Astrocyte (in vitro differentiated cells and primary cell): ENCODE measurements at regions not wholly inside any gene's neighbourhood (a gene's known extent, or its start where the extent isn't known, plus 50 kb on each side); places are given as distances from the start of the nearest gene placed in this dataset.

Experiments used
- DNase-seq: peaks from one replicate; pipeline ENCODE4 v3.0.0-alpha.2; 2010; ENCODE audit warnings: low read depth
- FAIRE-seq: peaks from 2 replicates; lab custom pipeline; 2011; peaks lifted over from hg19 to GRCh38; lab: Jason Lieb, UNC
- H2AFZ ChIP-seq: 2 replicates; pipeline ENCODE4 v1.6.0; 2012; ENCODE audit warnings: low read depth, low read length, inconsistent platforms
- H3K27ac ChIP-seq: 2 replicates; pipeline ENCODE4 v1.5.1; 2011; ENCODE audit warnings: low read depth, low read length, inconsistent platforms
- H3K27me3 ChIP-seq: 2 replicates; pipeline ENCODE4 v1.6.0; 2011; ENCODE audit warnings: low read length, inconsistent platforms; ENCODE audit not compliant: insufficient read depth
- H3K36me3 ChIP-seq: 2 replicates; pipeline ENCODE4 v1.5.1; 2011; ENCODE audit warnings: low read length, inconsistent platforms; ENCODE audit not compliant: insufficient read depth
- H3K4me1 ChIP-seq: 2 replicates; pipeline ENCODE4 v1.5.1; 2011; ENCODE audit warnings: low read length, inconsistent platforms; ENCODE audit not compliant: insufficient read depth
- H3K4me2 ChIP-seq: 2 replicates; pipeline ENCODE4 v1.6.0; 2012; ENCODE audit warnings: low read length, inconsistent platforms
- H3K4me3 ChIP-seq: 2 replicates; pipeline ENCODE4 v1.5.1; 2011; ENCODE audit warnings: low read depth, mild to moderate bottlenecking, low read length, inconsistent platforms; ENCODE audit not compliant: insufficient read depth
- H3K79me2 ChIP-seq: 2 replicates; pipeline ENCODE4 v1.6.0; 2012; ENCODE audit warnings: mild to moderate bottlenecking, low read length, inconsistent platforms; ENCODE audit not compliant: insufficient read depth
- H3K9ac ChIP-seq: 2 replicates; pipeline ENCODE4 v1.6.0; 2012; ENCODE audit warnings: mild to moderate bottlenecking, low read length, inconsistent platforms
- H3K9me3 ChIP-seq: 2 replicates; pipeline ENCODE4 v1.5.1; 2012; ENCODE audit warnings: low read depth, mild to moderate bottlenecking, low read length, inconsistent platforms; ENCODE audit not compliant: insufficient read depth
- H4K20me1 ChIP-seq: 2 replicates; pipeline ENCODE4 v1.6.0; 2012; ENCODE audit warnings: low read length, inconsistent platforms; ENCODE audit not compliant: insufficient read depth
- H3K27ac Mint-ChIP-seq: one replicate; pipeline ENCODE4 v1.8.0; 2021; ENCODE audit warnings: mild to moderate bottlenecking, mixed read lengths; ENCODE audit not compliant: unreplicated experiment
- H3K27me3 Mint-ChIP-seq: one replicate; pipeline ENCODE4 v1.8.0; 2021; ENCODE audit warnings: low read depth, mixed read lengths; ENCODE audit not compliant: unreplicated experiment
- H3K36me3 Mint-ChIP-seq: one replicate; pipeline ENCODE4 v1.8.0; 2021; ENCODE audit warnings: low read depth, mixed read lengths; ENCODE audit not compliant: unreplicated experiment
- H3K4me1 Mint-ChIP-seq: one replicate; pipeline ENCODE4 v1.8.0; 2021; ENCODE audit warnings: low read depth, mixed read lengths; ENCODE audit not compliant: unreplicated experiment
- H3K4me3 Mint-ChIP-seq: one replicate; pipeline ENCODE4 v1.8.0; 2021; ENCODE audit warnings: mild to moderate bottlenecking, moderate library complexity, mixed read lengths; ENCODE audit not compliant: unreplicated experiment
- H3K9me3 Mint-ChIP-seq: one replicate; pipeline ENCODE4 v1.8.0; 2021; ENCODE audit warnings: mild to moderate bottlenecking, mixed read lengths; ENCODE audit not compliant: unreplicated experiment
- EZH2 ChIP-seq: IDR thresholded peaks from 2 replicates; pipeline ENCODE4 v1.6.1; 2012; ENCODE audit warnings: mild to moderate bottlenecking, low read length, inconsistent platforms; ENCODE audit not compliant: insufficient read depth
- TF ChIP-seq, protein P1 (sequence below): IDR thresholded peaks from 2 replicates; pipeline ENCODE4 v1.5.1; 2011; ENCODE audit warnings: low read depth, mild to moderate bottlenecking, inconsistent platforms, low read length, moderate library complexity; ENCODE audit not compliant: insufficient read depth

DNA sequence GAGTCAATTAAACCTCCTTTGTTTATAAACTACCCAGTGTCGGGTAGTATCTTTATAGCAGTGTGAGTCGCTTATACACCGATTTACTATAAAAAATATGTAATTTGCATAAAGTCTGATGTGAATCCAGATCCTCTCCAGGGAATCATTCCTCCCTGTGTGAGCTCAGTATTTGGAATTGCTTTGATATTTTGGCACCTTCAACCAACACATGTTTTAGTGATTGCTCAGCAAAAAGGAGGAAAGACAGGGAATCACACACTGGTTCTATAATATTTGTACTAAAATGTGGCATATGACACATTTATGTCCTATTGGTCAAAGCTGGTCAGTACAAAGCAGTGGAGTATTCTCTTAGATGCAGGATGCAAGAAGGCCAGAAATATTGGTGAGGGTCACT lies 703.9 kb upstream of the ATXN7L3B start:
- TF ChIP-seq, protein P1, sequence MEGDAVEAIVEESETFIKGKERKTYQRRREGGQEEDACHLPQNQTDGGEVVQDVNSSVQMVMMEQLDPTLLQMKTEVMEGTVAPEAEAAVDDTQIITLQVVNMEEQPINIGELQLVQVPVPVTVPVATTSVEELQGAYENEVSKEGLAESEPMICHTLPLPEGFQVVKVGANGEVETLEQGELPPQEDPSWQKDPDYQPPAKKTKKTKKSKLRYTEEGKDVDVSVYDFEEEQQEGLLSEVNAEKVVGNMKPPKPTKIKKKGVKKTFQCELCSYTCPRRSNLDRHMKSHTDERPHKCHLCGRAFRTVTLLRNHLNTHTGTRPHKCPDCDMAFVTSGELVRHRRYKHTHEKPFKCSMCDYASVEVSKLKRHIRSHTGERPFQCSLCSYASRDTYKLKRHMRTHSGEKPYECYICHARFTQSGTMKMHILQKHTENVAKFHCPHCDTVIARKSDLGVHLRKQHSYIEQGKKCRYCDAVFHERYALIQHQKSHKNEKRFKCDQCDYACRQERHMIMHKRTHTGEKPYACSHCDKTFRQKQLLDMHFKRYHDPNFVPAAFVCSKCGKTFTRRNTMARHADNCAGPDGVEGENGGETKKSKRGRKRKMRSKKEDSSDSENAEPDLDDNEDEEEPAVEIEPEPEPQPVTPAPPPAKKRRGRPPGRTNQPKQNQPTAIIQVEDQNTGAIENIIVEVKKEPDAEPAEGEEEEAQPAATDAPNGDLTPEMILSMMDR, result no peak
- no peak for TF ChIP-seq EZH2
- no peak overlapping the region for H3K9ac ChIP-seq
- Mint-ChIP-seq H3K27ac (no peak overlapping the region), H3K4me1 (no peaks in the 10 kb centered on the region), H3K27me3 (no peaks in the 10 kb centered on the region), H3K4me3 (no peak overlapping the region), H3K36me3 (no peaks in the 10 kb centered on the region), H3K9me3 (peaks cover 2% of the 10 kb centered on the region)
- no peaks in the 10 kb centered on the region for H3K79me2 ChIP-seq
- no peak overlapping the region for H3K27ac ChIP-seq
- no peaks in the 10 kb centered on the region for H3K4me1 ChIP-seq
- H3K4me3 ChIP-seq, result no peak overlapping the region
- H2AFZ ChIP-seq, result no peak overlapping the region
- DNase-seq, result no peak
- H4K20me1 ChIP-seq, result no peaks in the 10 kb centered on the region
- no peaks in the 10 kb centered on the region for H3K9me3 ChIP-seq
- H3K27me3 ChIP-seq, result no peaks in the 10 kb centered on the region
- no peaks in the 10 kb centered on the region for H3K36me3 ChIP-seq
- no peak overlapping the region for H3K4me2 ChIP-seq
- no peak for FAIRE-seq

DNA sequence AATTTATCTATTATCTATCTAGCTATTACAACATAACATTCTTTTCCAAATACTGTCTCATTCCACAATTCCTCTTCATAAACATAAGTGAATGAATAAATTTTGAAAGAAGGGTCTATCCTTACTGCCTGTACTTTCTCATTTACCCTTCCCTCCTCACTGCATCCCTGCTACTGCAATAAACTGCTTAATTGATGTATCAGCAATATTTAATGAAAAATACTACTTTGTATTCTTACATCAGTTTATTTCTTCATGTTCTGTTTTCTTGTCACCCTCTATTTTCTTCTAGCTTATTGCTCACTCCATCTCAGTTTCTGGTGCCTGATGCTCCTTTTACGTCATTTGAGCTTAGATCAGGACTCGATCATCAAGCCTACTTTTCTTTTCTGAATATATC lies 695.7 kb upstream of the ATXN7L3B start:
- H3K79me2 ChIP-seq, result no peaks in the 10 kb centered on the region
- FAIRE-seq (no peak), DNase-seq (no peak)
- H3K36me3 Mint-ChIP-seq, result no peaks in the 10 kb centered on the region
- no peaks in the 10 kb centered on the region for H4K20me1 ChIP-seq
- H3K27me3 Mint-ChIP-seq, result no peaks in the 10 kb centered on the region
- no peak overlapping the region for H3K4me3 ChIP-seq
- H3K27ac ChIP-seq, result no peak overlapping the region
- no peak overlapping the region for H3K9ac ChIP-seq
- H3K4me2 ChIP-seq, result no peak overlapping the region
- no peaks in the 10 kb centered on the region for H3K4me1 Mint-ChIP-seq
- H3K27ac Mint-ChIP-seq, result no peak overlapping the region
- H3K9me3 ChIP-seq, result no peaks in the 10 kb centered on the region
- H3K4me1 ChIP-seq, result no peaks in the 10 kb centered on the region
- TF ChIP-seq, protein P1, result no peak
- no peak for TF ChIP-seq EZH2
- H3K36me3 ChIP-seq, result no peaks in the 10 kb centered on the region
- no peak overlapping the region for H2AFZ ChIP-seq
- H3K4me3 Mint-ChIP-seq, result no peak overlapping the region
- H3K27me3 ChIP-seq, result no peaks in the 10 kb centered on the region
- no peaks in the 10 kb centered on the region for H3K9me3 Mint-ChIP-seq

DNA sequence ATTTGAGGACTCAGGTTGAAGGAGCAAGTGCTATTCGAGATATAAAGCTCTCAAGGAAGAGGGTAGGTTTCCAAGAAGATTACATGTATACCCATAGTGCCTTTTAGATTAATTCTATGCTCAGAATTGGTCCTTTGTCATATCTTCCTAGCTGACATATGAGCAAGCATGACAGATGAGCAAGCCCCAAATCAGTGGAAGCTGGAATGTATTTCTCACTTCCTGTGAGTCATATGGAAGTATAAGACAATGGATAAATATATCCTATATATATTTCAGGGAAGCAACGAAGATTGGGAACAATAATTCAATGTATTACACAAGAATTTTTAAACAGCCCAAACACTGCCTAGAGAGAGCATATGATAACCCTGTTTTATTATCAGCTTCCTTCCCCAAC lies 674.1 kb upstream of the ATXN7L3B start:
- no peaks in the 10 kb centered on the region for H4K20me1 ChIP-seq
- H3K27ac Mint-ChIP-seq, result no peak overlapping the region
- FAIRE-seq, result no peak

More for the DNA sequence above, 674.1 kb upstream of the ATXN7L3B start:
- TF ChIP-seq, protein P1, result no peak
- no peak for TF ChIP-seq EZH2
- Mint-ChIP-seq H3K9me3 (no peaks in the 10 kb centered on the region), H3K36me3 (no peaks in the 10 kb centered on the region), H3K27me3 (no peaks in the 10 kb centered on the region), H3K4me3 (no peak overlapping the region), H3K4me1 (peaks cover 18% of the 10 kb centered on the region)
- peak overlapping the region; percentile 71 for H3K27ac ChIP-seq
- H3K79me2 ChIP-seq, result no peaks in the 10 kb centered on the region
- H2AFZ ChIP-seq, result no peak overlapping the region
- H3K9me3 ChIP-seq, result no peaks in the 10 kb centered on the region
- no peak overlapping the region for H3K4me3 ChIP-seq
- no peaks in the 10 kb centered on the region for H3K27me3 ChIP-seq
- peaks cover 3% of the 10 kb centered on the region for H3K4me1 ChIP-seq
- peak; percentile 14 for DNase-seq
- H3K36me3 ChIP-seq, result no peaks in the 10 kb centered on the region
- H3K9ac ChIP-seq, result no peak overlapping the region
- peak overlapping the region; percentile 55 for H3K4me2 ChIP-seq
